ENCODE measurements at regions not wholly inside any gene's neighbourhood (a gene's known extent, or its start where the extent isn't known, plus 50 kb on each side); places are given as distances from the start of the nearest gene placed in this dataset.

DNA sequence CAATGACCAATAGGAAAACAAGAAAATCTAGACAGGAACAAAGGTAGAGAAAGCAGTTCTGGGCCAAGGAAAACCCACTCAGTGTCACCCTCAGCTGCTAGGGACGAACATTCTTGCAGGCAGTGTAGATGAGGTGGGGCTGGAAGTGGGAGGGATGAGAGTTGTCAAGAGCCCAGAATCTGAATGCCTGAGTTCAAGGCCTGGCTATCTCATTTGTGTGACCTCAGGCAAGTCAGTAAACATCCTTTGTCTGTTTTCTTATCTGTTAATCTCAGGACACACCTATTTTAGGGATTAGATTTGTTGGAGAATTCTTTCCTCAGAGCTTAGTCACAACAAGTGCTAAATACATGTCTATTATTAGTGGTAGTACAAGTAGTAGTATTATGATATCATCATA is 50.9 kb upstream of the KIF16B start:
- DNase-seq, result no peak
- TF ChIP-seq, protein P1, sequence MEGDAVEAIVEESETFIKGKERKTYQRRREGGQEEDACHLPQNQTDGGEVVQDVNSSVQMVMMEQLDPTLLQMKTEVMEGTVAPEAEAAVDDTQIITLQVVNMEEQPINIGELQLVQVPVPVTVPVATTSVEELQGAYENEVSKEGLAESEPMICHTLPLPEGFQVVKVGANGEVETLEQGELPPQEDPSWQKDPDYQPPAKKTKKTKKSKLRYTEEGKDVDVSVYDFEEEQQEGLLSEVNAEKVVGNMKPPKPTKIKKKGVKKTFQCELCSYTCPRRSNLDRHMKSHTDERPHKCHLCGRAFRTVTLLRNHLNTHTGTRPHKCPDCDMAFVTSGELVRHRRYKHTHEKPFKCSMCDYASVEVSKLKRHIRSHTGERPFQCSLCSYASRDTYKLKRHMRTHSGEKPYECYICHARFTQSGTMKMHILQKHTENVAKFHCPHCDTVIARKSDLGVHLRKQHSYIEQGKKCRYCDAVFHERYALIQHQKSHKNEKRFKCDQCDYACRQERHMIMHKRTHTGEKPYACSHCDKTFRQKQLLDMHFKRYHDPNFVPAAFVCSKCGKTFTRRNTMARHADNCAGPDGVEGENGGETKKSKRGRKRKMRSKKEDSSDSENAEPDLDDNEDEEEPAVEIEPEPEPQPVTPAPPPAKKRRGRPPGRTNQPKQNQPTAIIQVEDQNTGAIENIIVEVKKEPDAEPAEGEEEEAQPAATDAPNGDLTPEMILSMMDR (IDR thresholded peaks at IDR 0.05; ENCODE audit: low read depth, low read length, missing control alignments), result no peak
- Histone ChIP-seq H3K4me3 (ENCODE audit: low read depth, low read length) (no peak overlapping the region), H3K27me3 (replicated peaks) (no peaks in the 10 kb centered on the region), H3K36me3 (replicated peaks) (no peaks in the 10 kb centered on the region), H3K27ac (no peak overlapping the region)
- in situ Hi-C loops (cut with HindIII; ENCODE audit: low pct_ligation_motif_present, low sequenced_read_pairs), result no loop called here

All from brain microvascular endothelial cell (primary cell).